GM23338 (cell line): ENCODE measurements at regions not wholly inside any gene's neighbourhood (a gene's known extent, or its start where the extent isn't known, plus 50 kb on each side); places are given as distances from the start of the nearest gene placed in this dataset.

ENCODE experiments used
- CREB1 ChIP-seq: fragments of 250-450 bp; sonication (Bioruptor Pico); IDR thresholded peaks from 2 replicates; pipeline ENCODE4 v1.5.0; 2020; ENCODE audit warnings: low read depth, mild to moderate bottlenecking, moderate library complexity
- CTCF ChIP-seq, 2 experiments: fragments of 200-600 bp in 1 of 2; sonication (generic) in 1 of 2; conservative IDR thresholded peaks; 2 replicates each; pipeline versions ENCODE4 v1.5.1 to v1.6.1; 2016 to 2017; ENCODE audit warnings: antibody characterized with exemption in 2 of 2, low read depth in 2 of 2, mild to moderate bottlenecking in 2 of 2, moderate library complexity in 1 of 2
- EZH2 ChIP-seq: fragments of 200-600 bp; sonication (generic); IDR thresholded peaks from one replicate; pipeline ENCODE4 v1.8.0; 2017; ENCODE audit warnings: antibody characterized with exemption, mild to moderate bottlenecking, low read depth; ENCODE audit not compliant: unreplicated experiment
- JUNB ChIP-seq: IDR thresholded peaks from one replicate; pipeline ENCODE4 v1.6.1; 2016; ENCODE audit warnings: antibody characterized with exemption; ENCODE audit not compliant: unreplicated experiment
- REST ChIP-seq: IDR thresholded peaks from one replicate; pipeline ENCODE4 v1.6.1; 2018; ENCODE audit warnings: antibody characterized with exemption; ENCODE audit not compliant: unreplicated experiment

GRCh38 chr13:78787190-78787589 is 128.2 kb upstream of the OBI1 start:
- TF ChIP-seq CTCF (conservative IDR thresholded peaks at IDR 0.05; ENCODE audit: low read depth in 2 of 2) = no peak
- TF ChIP-seq REST = no peak
- no peak for TF ChIP-seq EZH2
- TF ChIP-seq JUNB = no peak
- TF ChIP-seq CREB1 (CRISPR knock-in tag) = no peak
